ENCODE measurements at regions not wholly inside any gene's neighbourhood (a gene's known extent, or its start where the extent isn't known, plus 50 kb on each side); places are given as distances from the start of the nearest gene placed in this dataset.
"Not testable (repeated sequence)": the region's sequence is repeated elsewhere in the genome, so short reads cannot be mapped to it uniquely, and the experiment has no call there.

GRCh38 chr16:63896383-63897109, 1225.3 kb downstream of the CDH11 start:
- Mint-ChIP-seq H3K9me3 (ENCODE audit: low read depth) (peaks cover 13% of the 10 kb centered on the region), H3K27me3 (no peaks in the 10 kb centered on the region), H3K4me3 (no peak overlapping the region), H3K36me3 (ENCODE audit: low read depth) (no peaks in the 10 kb centered on the region), H3K27ac (no peak overlapping the region), H3K4me1 (no peaks in the 10 kb centered on the region)
- POLR2A ChIA-PET: no interaction called here
- DNase-seq (no peak), ATAC-seq (no peak)
- CTCF ChIA-PET: no interaction called here
- intact Hi-C loops (cut with DNase I, micrococcal nuclease): no loop called here

DNA sequence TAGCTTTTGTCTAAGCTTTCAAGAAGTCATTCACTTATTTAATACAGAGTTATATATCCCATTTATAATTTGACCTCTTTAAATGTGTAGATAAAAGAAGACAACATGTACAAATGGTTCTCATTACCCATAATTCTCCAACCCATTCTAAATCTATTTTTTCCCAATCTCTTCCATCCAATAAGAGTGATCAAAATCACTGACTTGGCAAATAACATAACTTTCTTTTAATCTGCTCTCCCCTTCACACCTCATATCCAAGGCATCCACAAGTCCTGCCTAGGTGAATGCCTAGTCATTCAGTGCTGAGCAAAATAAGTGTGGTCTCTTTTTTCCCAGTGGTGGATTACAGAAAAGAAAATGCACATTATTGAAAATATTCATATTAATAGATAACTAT, 1231.1 kb downstream of the CDH11 start:
- H3K4me1 Mint-ChIP-seq: no peaks in the 10 kb centered on the region
- intact Hi-C loops (cut with DNase I, micrococcal nuclease): no loop called here
- H3K27ac Mint-ChIP-seq: no peak overlapping the region
- DNase-seq (no peak), ATAC-seq (no peak)
- H3K4me3 Mint-ChIP-seq: no peak overlapping the region
- ChIA-PET CTCF (no interaction called here), POLR2A (no interaction called here)
- H3K9me3 Mint-ChIP-seq (ENCODE audit: low read depth): peaks cover 28% of the 10 kb centered on the region
- H3K36me3 Mint-ChIP-seq (ENCODE audit: low read depth): no peaks in the 10 kb centered on the region
- H3K27me3 Mint-ChIP-seq: no peaks in the 10 kb centered on the region

GRCh38 chr16:63890081-63890480, 1231.8 kb downstream of the CDH11 start:
- ChIA-PET CTCF (no interaction called here), POLR2A (no interaction called here)
- intact Hi-C loops (cut with DNase I, micrococcal nuclease): no loop called here
- ATAC-seq (no peak), DNase-seq (no peak)
- Mint-ChIP-seq H3K4me3 (no peak overlapping the region), H3K27me3 (no peaks in the 10 kb centered on the region), H3K4me1 (no peaks in the 10 kb centered on the region), H3K9me3 (ENCODE audit: low read depth) (peaks cover 28% of the 10 kb centered on the region), H3K27ac (no peak overlapping the region), H3K36me3 (ENCODE audit: low read depth) (no peaks in the 10 kb centered on the region)

DNA sequence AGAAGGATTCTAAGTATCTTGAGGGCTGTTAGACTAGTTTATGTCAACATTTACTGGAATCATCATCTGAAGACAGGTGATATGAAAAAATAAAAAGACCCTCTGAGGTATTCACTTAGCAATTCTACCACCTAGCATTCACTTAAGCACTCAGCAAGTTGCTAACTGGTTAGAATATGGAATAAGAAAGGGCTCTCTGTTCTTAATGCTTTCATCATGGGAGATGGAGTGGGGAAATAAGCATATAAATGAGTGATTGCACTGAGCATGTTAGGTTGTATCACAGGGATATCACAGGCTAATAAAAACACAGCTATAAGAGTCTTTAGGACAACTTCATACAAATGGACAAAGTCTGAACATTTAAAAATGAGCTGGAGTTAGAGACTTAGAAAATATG, 1238.8 kb downstream of the CDH11 start:
- Mint-ChIP-seq H3K9me3 (ENCODE audit: low read depth) (peaks cover 22% of the 10 kb centered on the region), H3K27ac (no peak overlapping the region)

GRCh38 chr16:63882576-63882975, 1239.3 kb downstream of the CDH11 start:
- no peak for ATAC-seq

More for the DNA sequence above, 1238.8 kb downstream of the CDH11 start:
- Mint-ChIP-seq H3K36me3 (ENCODE audit: low read depth) (no peaks in the 10 kb centered on the region), H3K4me3 (no peak overlapping the region), H3K4me1 (no peaks in the 10 kb centered on the region), H3K27me3 (no peaks in the 10 kb centered on the region)
- CTCF ChIA-PET: no interaction called here
- POLR2A ChIA-PET: no interaction called here
- intact Hi-C loops (cut with DNase I, micrococcal nuclease): no loop called here
- DNase-seq: no peak
- no peak for ATAC-seq

GRCh38 chr16:63880948-63881347, 1240.9 kb downstream of the CDH11 start:
- ChIA-PET CTCF (no interaction called here), POLR2A (no interaction called here)
- Mint-ChIP-seq H3K9me3 (ENCODE audit: low read depth) (peaks cover 15% of the 10 kb centered on the region), H3K27ac (no peak overlapping the region), H3K4me1 (no peaks in the 10 kb centered on the region), H3K36me3 (ENCODE audit: low read depth) (no peaks in the 10 kb centered on the region), H3K27me3 (no peaks in the 10 kb centered on the region), H3K4me3 (no peak overlapping the region)
- intact Hi-C loops (cut with DNase I, micrococcal nuclease): no loop called here
- no peak for ATAC-seq
- no peak for DNase-seq

More at GRCh38 chr16:63882576-63882975, 1239.3 kb downstream of the CDH11 start:
- H3K27me3 Mint-ChIP-seq: no peaks in the 10 kb centered on the region
- no peak for DNase-seq
- intact Hi-C loops (cut with DNase I, micrococcal nuclease): no loop called here
- peaks cover 21% of the 10 kb centered on the region for H3K9me3 Mint-ChIP-seq (ENCODE audit: low read depth)
- no peaks in the 10 kb centered on the region for H3K36me3 Mint-ChIP-seq (ENCODE audit: low read depth)
- CTCF ChIA-PET: no interaction called here
- H3K4me1 Mint-ChIP-seq: no peaks in the 10 kb centered on the region
- no peak overlapping the region for H3K4me3 Mint-ChIP-seq
- POLR2A ChIA-PET: no interaction called here
- H3K27ac Mint-ChIP-seq: no peak overlapping the region

- ChIA-PET CTCF (no interaction called here), POLR2A (no interaction called here)
- no peaks in the 10 kb centered on the region for H3K4me1 Mint-ChIP-seq
- no peak overlapping the region for H3K4me3 Mint-ChIP-seq
- H3K27me3 Mint-ChIP-seq: no peaks in the 10 kb centered on the region
- ATAC-seq (no peak), DNase-seq (no peak)
- no peak overlapping the region for H3K27ac Mint-ChIP-seq
- intact Hi-C loops (cut with DNase I, micrococcal nuclease): no loop called here
- H3K9me3 Mint-ChIP-seq (ENCODE audit: low read depth): peaks cover 12% of the 10 kb centered on the region
- H3K36me3 Mint-ChIP-seq (ENCODE audit: low read depth): no peaks in the 10 kb centered on the region
These were observed 1244.5 kb downstream of the CDH11 start for GRCh38 chr16:63877401-63877800.

GRCh38 chr16:63876103-63876502, 1245.8 kb downstream of the CDH11 start:
- Mint-ChIP-seq H3K27ac (no peak overlapping the region), H3K27me3 (no peaks in the 10 kb centered on the region), H3K9me3 (ENCODE audit: low read depth) (peaks cover 10% of the 10 kb centered on the region), H3K4me3 (no peak overlapping the region), H3K36me3 (ENCODE audit: low read depth) (no peaks in the 10 kb centered on the region), H3K4me1 (no peaks in the 10 kb centered on the region)
- no peak for DNase-seq
- no peak for ATAC-seq
- intact Hi-C loops (cut with DNase I, micrococcal nuclease): no loop called here
- ChIA-PET CTCF (no interaction called here), POLR2A (no interaction called here)

DNA sequence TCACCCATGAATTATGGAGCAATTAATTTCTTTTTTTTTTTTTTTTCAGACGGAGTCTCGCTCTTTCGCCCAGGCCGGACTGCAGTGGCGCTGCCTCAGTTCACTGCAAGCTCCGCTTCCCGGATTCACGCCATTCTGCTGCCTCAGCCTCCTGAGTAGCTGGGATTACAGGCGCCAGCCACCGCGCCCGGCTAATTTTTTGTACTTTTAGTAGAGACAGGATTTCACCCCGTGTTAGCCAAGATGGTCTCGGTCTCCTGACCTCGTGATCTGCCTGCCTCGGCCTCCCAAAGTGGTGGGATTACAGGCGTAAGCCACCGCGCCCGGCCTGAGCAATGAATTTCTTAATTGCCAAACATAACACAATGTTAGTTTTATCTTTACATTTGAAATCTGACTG, 1261.2 kb downstream of the CDH11 start:
- H3K4me1 Mint-ChIP-seq; intact Hi-C loops (cut with DNase I, micrococcal nuclease); H3K36me3 Mint-ChIP-seq (ENCODE audit: low read depth); ATAC-seq; H3K27ac Mint-ChIP-seq; H3K4me3 Mint-ChIP-seq; CTCF ChIA-PET; H3K27me3 Mint-ChIP-seq; POLR2A ChIA-PET; DNase-seq: not testable (repeated sequence)
- peaks cover 18% of the 10 kb centered on the region for H3K9me3 Mint-ChIP-seq (ENCODE audit: low read depth)

- CTCF ChIA-PET: no interaction called here
- intact Hi-C loops (cut with DNase I, micrococcal nuclease): no loop called here
- Mint-ChIP-seq H3K36me3 (ENCODE audit: low read depth) (no peaks in the 10 kb centered on the region), H3K9me3 (ENCODE audit: low read depth) (peaks cover 6% of the 10 kb centered on the region), H3K4me3 (no peak overlapping the region), H3K27ac (no peak overlapping the region), H3K27me3 (no peaks in the 10 kb centered on the region), H3K4me1 (no peaks in the 10 kb centered on the region)
- no peak for ATAC-seq
- DNase-seq: no peak
- POLR2A ChIA-PET: no interaction called here
These were observed 1265.3 kb downstream of the CDH11 start for GRCh38 chr16:63856537-63856936.

- DNase-seq: no peak
- no peak for ATAC-seq
- Mint-ChIP-seq H3K9me3 (ENCODE audit: low read depth) (peaks cover 20% of the 10 kb centered on the region), H3K27me3 (no peaks in the 10 kb centered on the region), H3K4me1 (no peaks in the 10 kb centered on the region), H3K4me3 (no peak overlapping the region), H3K36me3 (ENCODE audit: low read depth) (no peaks in the 10 kb centered on the region), H3K27ac (no peak overlapping the region)
- ChIA-PET CTCF (no interaction called here), POLR2A (no interaction called here)
- intact Hi-C loops (cut with DNase I, micrococcal nuclease): no loop called here
These were observed 1270.9 kb downstream of the CDH11 start for GRCh38 chr16:63850979-63851378.

GRCh38 chr16:63841271-63841670, 1280.6 kb downstream of the CDH11 start:
- peaks cover 29% of the 10 kb centered on the region for H3K9me3 Mint-ChIP-seq (ENCODE audit: low read depth)
- ChIA-PET POLR2A (no interaction called here), CTCF (no interaction called here)
- no peak overlapping the region for H3K4me3 Mint-ChIP-seq
- H3K27ac Mint-ChIP-seq: no peak overlapping the region
- no peak for ATAC-seq
- no peaks in the 10 kb centered on the region for H3K27me3 Mint-ChIP-seq
- no peak for DNase-seq
- no peaks in the 10 kb centered on the region for H3K4me1 Mint-ChIP-seq
- no peaks in the 10 kb centered on the region for H3K36me3 Mint-ChIP-seq (ENCODE audit: low read depth)
- intact Hi-C loops (cut with DNase I, micrococcal nuclease): no loop called here

- ChIA-PET CTCF (no interaction called here), POLR2A (no interaction called here)
- no peaks in the 10 kb centered on the region for H3K27me3 Mint-ChIP-seq
- no peak overlapping the region for H3K27ac Mint-ChIP-seq
- H3K36me3 Mint-ChIP-seq (ENCODE audit: low read depth): no peaks in the 10 kb centered on the region
- H3K4me1 Mint-ChIP-seq: no peaks in the 10 kb centered on the region
- ATAC-seq (no peak), DNase-seq (no peak)
- no peak overlapping the region for H3K4me3 Mint-ChIP-seq
- peaks cover 12% of the 10 kb centered on the region for H3K9me3 Mint-ChIP-seq (ENCODE audit: low read depth)
- intact Hi-C loops (cut with DNase I, micrococcal nuclease): no loop called here
These were observed 1291.8 kb downstream of the CDH11 start for GRCh38 chr16:63830061-63830460.
